MM.1S (cell line): ENCODE measurements at regions not wholly inside any gene's neighbourhood (a gene's known extent, or its start where the extent isn't known, plus 50 kb on each side); places are given as distances from the start of the nearest gene placed in this dataset.

Source experiments
- DNase-seq: peaks from one replicate; pipeline ENCODE4 v3.0.0-alpha.2; 2015
- H2AFZ ChIP-seq: fragments of 300-600 bp; sonication (generic); 2 replicates; pipeline ENCODE4 v1.6.0; 2016; ENCODE audit warnings: antibody characterized with exemption, low read length
- H3F3A ChIP-seq: fragments of 300-600 bp; sonication (generic); 2 replicates; pipeline ENCODE4 v1.6.1; 2016; ENCODE audit warnings: mild to moderate bottlenecking, antibody characterized with exemption, low read length, moderate library complexity, mixed read lengths; ENCODE audit not compliant: insufficient read depth
- H3K27ac ChIP-seq: fragments of 300-600 bp; sonication (generic); 2 replicates; pipeline ENCODE4 v1.5.1; 2016; ENCODE audit warnings: mild to moderate bottlenecking, low read length
- H3K27me3 ChIP-seq: fragments of 300-600 bp; sonication (generic); replicated peaks from 2 replicates; pipeline ENCODE4 v1.6.0; 2016; ENCODE audit warnings: low read length; ENCODE audit not compliant: insufficient read depth
- H3K36me3 ChIP-seq: fragments of 300-600 bp; sonication (generic); replicated peaks from 2 replicates; pipeline ENCODE4 v1.6.1; 2016; ENCODE audit warnings: mild to moderate bottlenecking, low read length, mixed read lengths; ENCODE audit not compliant: insufficient read depth
- H3K4me1 ChIP-seq: fragments of 300-600 bp; sonication (generic); 2 replicates; pipeline ENCODE4 v1.6.1; 2016; ENCODE audit warnings: low read length, mixed read lengths
- H3K4me2 ChIP-seq: fragments of 300-600 bp; sonication (generic); 2 replicates; pipeline ENCODE4 v1.6.0; 2016; ENCODE audit warnings: low read depth, low read length
- H3K4me3 ChIP-seq: fragments of 300-600 bp; sonication (generic); 2 replicates; pipeline ENCODE4 v1.5.1; 2016; ENCODE audit warnings: low read length, mixed read lengths
- H3K79me2 ChIP-seq: fragments of 300-600 bp; sonication (generic); 2 replicates; pipeline ENCODE4 v1.6.1; 2016; ENCODE audit warnings: mixed run types, low read length, mixed read lengths
- H3K9ac ChIP-seq: fragments of 300-600 bp; sonication (generic); 2 replicates; pipeline ENCODE4 v1.6.1; 2016; ENCODE audit warnings: low read length, mixed read lengths
- H3K9me2 ChIP-seq: fragments of 300-600 bp; sonication (generic); replicated peaks from 2 replicates; pipeline ENCODE4 v1.6.1; 2016; ENCODE audit warnings: mild to moderate bottlenecking, low read length, mixed read lengths; ENCODE audit not compliant: insufficient read depth
- H3K9me3 ChIP-seq: fragments of 300-600 bp; sonication (generic); replicated peaks from 2 replicates; pipeline ENCODE4 v1.6.1; 2016; ENCODE audit warnings: mild to moderate bottlenecking, low read length, mixed read lengths; ENCODE audit not compliant: insufficient read depth
- H4K20me1 ChIP-seq: fragments of 300-600 bp; sonication (generic); 2 replicates; pipeline ENCODE4 v1.6.1; 2016; ENCODE audit warnings: mild to moderate bottlenecking, low read length, moderate library complexity, mixed read lengths; ENCODE audit not compliant: insufficient read depth
- CTCF ChIP-seq: fragments of 300-600 bp; sonication (generic); IDR thresholded peaks from 2 replicates; pipeline ENCODE4 v1.5.1; 2016; ENCODE audit warnings: antibody characterized with exemption, low read length, mixed read lengths
- EZH2 ChIP-seq: fragments of 300-600 bp; sonication (generic); optimal IDR thresholded peaks from 2 replicates; pipeline ENCODE3; 2017; ENCODE audit warnings: low read depth, mild to moderate bottlenecking, antibody characterized with exemption, low read length, mixed read lengths
- EZH2phosphoT487 ChIP-seq: fragments of 300-600 bp; sonication (generic); IDR thresholded peaks from 2 replicates; pipeline ENCODE4 v1.6.1; 2018; ENCODE audit warnings: antibody characterized with exemption, low read length

DNA sequence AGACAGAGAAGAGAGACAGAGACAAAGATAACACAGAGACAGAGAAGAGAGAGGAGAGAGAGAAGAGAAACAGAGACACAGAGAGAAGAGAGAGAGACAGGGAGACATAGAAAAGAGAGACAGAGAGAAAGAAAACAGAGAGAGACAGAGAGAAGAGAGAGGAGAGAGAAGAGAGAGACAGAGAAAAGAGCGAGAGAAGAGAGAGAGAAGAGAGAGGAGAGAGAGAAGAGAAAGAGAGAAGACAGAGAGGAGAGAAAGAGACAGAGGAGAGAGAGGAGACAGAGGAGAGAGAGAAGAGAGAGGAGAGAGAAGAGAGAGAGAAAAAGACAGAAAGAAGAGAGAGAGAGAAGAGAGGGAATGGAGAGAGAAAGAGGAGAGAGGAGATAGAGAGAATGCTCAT is 601.1 kb upstream of the PRKX start:
- no peak overlapping the region for H2AFZ ChIP-seq
- DNase-seq, result no peak

GRCh38 chrX:4277122-4277521 is 563.7 kb upstream of the PRKX start:
- Histone ChIP-seq H3K9me2 (no peaks in the 10 kb centered on the region), H3K27ac (no peak overlapping the region), H3K36me3 (no peaks in the 10 kb centered on the region), H3K9me3 (no peaks in the 10 kb centered on the region), H3K79me2 (no peaks in the 10 kb centered on the region), H3K9ac (no peak overlapping the region), H4K20me1 (no peaks in the 10 kb centered on the region), H3F3A (no peaks in the 10 kb centered on the region), H3K27me3 (no peaks in the 10 kb centered on the region), H2AFZ (no peak overlapping the region), H3K4me1 (no peaks in the 10 kb centered on the region), H3K4me2 (no peak overlapping the region), H3K4me3 (no peak overlapping the region)
- DNase-seq, result peak; percentile 6
- peak; percentile 30; the same call in 1 of the 2 replicates for TF ChIP-seq CTCF
- no peak for TF ChIP-seq EZH2phosphoT487

More for the DNA sequence above, 601.1 kb upstream of the PRKX start:
- Histone ChIP-seq H3F3A (no peaks in the 10 kb centered on the region), H3K27me3 (no peaks in the 10 kb centered on the region), H3K4me2 (no peak overlapping the region), H3K27ac (no peak overlapping the region), H3K9me3 (no peaks in the 10 kb centered on the region), H3K36me3 (no peaks in the 10 kb centered on the region), H3K9ac (no peak overlapping the region), H3K4me3 (no peak overlapping the region), H4K20me1 (no peaks in the 10 kb centered on the region), H3K4me1 (no peaks in the 10 kb centered on the region), H3K9me2 (no peaks in the 10 kb centered on the region), H3K79me2 (no peaks in the 10 kb centered on the region)
- TF ChIP-seq EZH2 (no peak), EZH2phosphoT487 (no peak), CTCF (no peak)

DNA sequence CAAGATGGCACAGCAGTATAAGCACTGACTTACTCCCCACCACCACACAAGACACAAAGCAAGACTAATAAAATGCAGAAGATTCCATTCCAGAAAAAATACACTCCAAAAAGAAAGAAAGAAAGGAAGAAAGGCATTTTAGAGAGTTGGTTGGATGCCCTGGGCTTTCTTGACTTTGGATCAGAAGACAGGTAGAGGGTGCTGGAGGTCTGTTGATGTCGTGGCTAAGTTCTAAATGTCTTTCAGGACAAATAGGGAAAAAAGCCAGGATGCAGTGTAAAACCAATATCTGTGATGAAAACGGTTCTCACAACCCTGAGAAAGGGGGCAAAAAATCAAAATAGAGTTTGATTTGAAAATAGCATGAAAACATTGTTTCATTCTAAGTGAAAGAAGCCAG is 555.2 kb upstream of the PRKX start:
- H3K27ac ChIP-seq, result no peak overlapping the region

More for the DNA sequence above, 555.2 kb upstream of the PRKX start:
- Histone ChIP-seq H3F3A (no peaks in the 10 kb centered on the region), H3K9me3 (no peaks in the 10 kb centered on the region), H3K9ac (no peak overlapping the region), H3K4me1 (no peaks in the 10 kb centered on the region), H3K79me2 (no peaks in the 10 kb centered on the region), H3K9me2 (no peaks in the 10 kb centered on the region), H3K4me2 (no peak overlapping the region), H2AFZ (no peak overlapping the region), H3K36me3 (no peaks in the 10 kb centered on the region), H3K4me3 (no peak overlapping the region), H4K20me1 (no peaks in the 10 kb centered on the region), H3K27me3 (no peaks in the 10 kb centered on the region)
- TF ChIP-seq EZH2phosphoT487 (no peak), EZH2 (no peak), CTCF (no peak)
- DNase-seq, result no peak
